AG04450 (cell line): ENCODE measurements at regions not wholly inside any gene's neighbourhood (a gene's known extent, or its start where the extent isn't known, plus 50 kb on each side); places are given as distances from the start of the nearest gene placed in this dataset. TPM values are rescaled to one million over a fixed set of nuclear protein-coding genes. Genes with fewer than 3 reads are reported as not detected.

Experiments used
- CTCF ChIA-PET: fragments of 300-600, 350-600 bp; formaldehyde crosslinking; extraction: SDS; loops from one replicate; lab custom pipeline; 2022; ENCODE audit warnings: antibody characterized with exemption, inconsistent platforms; lab: Charles Lee
- POLR2A ChIA-PET: fragments of 350-600 bp; formaldehyde crosslinking; extraction: SDS; loops from one replicate; lab custom pipeline; 2021; ENCODE audit warnings: antibody characterized with exemption, inconsistent platforms; lab: Yijun Ruan, JAX
- DNase-seq: peaks from one replicate; pipeline ENCODE4 v3.0.0-alpha.2; 2011; ENCODE audit warnings: low read depth, low spot score
- H3K27ac ChIP-seq: one replicate; pipeline ENCODE4 v1.5.1; 2012; ENCODE audit warnings: low read depth, low read length, control low read depth
- H3K27me3 ChIP-seq: one replicate; pipeline ENCODE4 v1.6.0; 2012; ENCODE audit warnings: low read length; ENCODE audit not compliant: control insufficient read depth, insufficient read depth
- H3K4me3 ChIP-seq: 2 replicates; pipeline ENCODE4 v1.5.1; 2011; ENCODE audit warnings: mild to moderate bottlenecking, low read depth, low read length, control low read depth
- H3K9me3 ChIP-seq: 2 replicates; pipeline ENCODE4 v1.5.1; 2012; ENCODE audit warnings: low read length; ENCODE audit not compliant: control insufficient read depth, insufficient read depth
- small RNA-seq: library from RNA; depleted of rRNA; stranded (forward); fragments of <200 nt; gene quantifications from one replicate; pipeline ENCODE3, GENCODE V24; 2012; ENCODE audit warnings: low read depth; ENCODE audit not compliant: insufficient read length
- TF ChIP-seq, protein P1 (sequence below): IDR thresholded peaks from 2 replicates; pipeline ENCODE4 v1.5.1; 2011; ENCODE audit warnings: low read depth, low read length, control low read depth, inconsistent platforms

DNA sequence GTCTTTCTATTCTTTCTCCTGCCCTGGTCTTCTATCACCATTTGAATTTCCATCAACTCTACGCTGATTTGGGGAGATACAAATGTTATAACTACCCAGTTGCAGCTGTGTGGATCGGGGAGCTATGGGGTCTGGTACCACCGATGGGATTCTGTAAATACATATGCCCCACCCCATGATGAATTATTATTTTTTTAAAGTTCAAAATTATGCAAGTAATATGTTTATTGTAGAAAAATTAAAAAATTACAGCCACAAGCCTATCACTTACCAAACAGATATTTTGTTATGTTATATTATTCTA lies 52.4 kb upstream of the CLMP start:
- no peak overlapping the region for H3K4me3 ChIP-seq
- H3K9me3 ChIP-seq = no peaks in the 10 kb centered on the region
- TF ChIP-seq, protein P1, sequence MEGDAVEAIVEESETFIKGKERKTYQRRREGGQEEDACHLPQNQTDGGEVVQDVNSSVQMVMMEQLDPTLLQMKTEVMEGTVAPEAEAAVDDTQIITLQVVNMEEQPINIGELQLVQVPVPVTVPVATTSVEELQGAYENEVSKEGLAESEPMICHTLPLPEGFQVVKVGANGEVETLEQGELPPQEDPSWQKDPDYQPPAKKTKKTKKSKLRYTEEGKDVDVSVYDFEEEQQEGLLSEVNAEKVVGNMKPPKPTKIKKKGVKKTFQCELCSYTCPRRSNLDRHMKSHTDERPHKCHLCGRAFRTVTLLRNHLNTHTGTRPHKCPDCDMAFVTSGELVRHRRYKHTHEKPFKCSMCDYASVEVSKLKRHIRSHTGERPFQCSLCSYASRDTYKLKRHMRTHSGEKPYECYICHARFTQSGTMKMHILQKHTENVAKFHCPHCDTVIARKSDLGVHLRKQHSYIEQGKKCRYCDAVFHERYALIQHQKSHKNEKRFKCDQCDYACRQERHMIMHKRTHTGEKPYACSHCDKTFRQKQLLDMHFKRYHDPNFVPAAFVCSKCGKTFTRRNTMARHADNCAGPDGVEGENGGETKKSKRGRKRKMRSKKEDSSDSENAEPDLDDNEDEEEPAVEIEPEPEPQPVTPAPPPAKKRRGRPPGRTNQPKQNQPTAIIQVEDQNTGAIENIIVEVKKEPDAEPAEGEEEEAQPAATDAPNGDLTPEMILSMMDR = no peak
- no peak overlapping the region for H3K27ac ChIP-seq
- H3K27me3 ChIP-seq = no peaks in the 10 kb centered on the region
- CTCF ChIA-PET = interaction anchor here (0.5 to 4.9 kb wide), 52 partner anchors 10 to 618 kb away, joined by 3 to 130 read pairs (median 7); partner anchors contain the start of genes CLMP and HSPA8
- DNase-seq = no peak
- POLR2A ChIA-PET = interaction anchor here (0.7 to 1.8 kb wide), 7 partner anchors 52 to 193 kb away, joined by 3 to 13 read pairs (median 8); partner anchors contain the start of genes CLMP and HSPA8

DNA sequence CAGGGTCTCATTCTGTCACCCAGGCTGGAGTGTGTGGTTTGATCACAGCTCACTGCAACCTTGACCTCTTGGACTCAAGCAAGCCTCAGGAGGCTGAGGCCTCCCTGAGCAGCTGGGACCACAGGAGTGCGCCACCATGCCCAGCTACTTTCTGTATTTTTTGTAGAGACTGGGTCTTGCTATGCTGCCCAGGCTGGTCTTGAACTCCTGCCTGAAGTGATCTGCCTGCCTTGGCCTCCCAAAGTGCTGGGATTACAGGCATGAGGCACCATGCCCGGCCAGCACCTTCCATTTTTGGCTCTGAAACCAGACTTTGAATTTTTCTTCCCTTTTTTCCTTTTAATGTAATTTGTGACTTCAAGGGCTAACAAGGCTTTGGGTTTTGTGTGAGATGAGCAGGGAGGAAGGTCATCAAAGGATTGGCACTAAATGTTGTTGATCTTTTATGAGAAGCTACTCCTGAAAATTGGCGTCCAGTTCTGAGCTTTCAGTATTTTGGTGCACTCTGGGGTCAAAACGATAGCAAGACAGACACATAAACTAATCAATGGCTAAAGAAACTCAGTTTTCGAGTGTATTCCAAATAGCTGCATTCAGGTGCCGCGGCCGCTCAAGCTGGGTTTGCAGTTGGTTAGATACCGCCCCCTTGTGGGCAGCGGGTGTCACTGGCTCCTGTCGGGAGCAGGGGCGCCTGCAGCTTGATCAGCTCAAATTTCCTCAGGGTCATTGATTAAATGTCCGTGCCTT lies 51.9 kb upstream of the CLMP start:
- H3K27me3 ChIP-seq = no peaks in the 10 kb centered on the region
- no peak overlapping the region for H3K4me3 ChIP-seq
- TF ChIP-seq, protein P1 = peak; percentile 99
- peak; percentile 65 for DNase-seq
- POLR2A ChIA-PET = interaction anchor here (0.7 to 1.8 kb wide), 7 partner anchors 52 to 193 kb away, joined by 3 to 13 read pairs (median 8); partner anchors contain the start of genes CLMP and HSPA8
- H3K27ac ChIP-seq = no peak overlapping the region
- CTCF ChIA-PET = interaction anchor here (0.5 to 4.9 kb wide), 59 partner anchors 11 to 618 kb away, joined by 3 to 130 read pairs (median 7); partner anchors contain the start of gene CLMP
- no peaks in the 10 kb centered on the region for H3K9me3 ChIP-seq

GRCh38 chr11:123245567-123245966 lies 50.5 kb upstream of the CLMP start:
- no peak for DNase-seq
- POLR2A ChIA-PET = no interaction called here
- H3K27me3 ChIP-seq = no peaks in the 10 kb centered on the region
- H3K9me3 ChIP-seq = no peaks in the 10 kb centered on the region
- H3K27ac ChIP-seq = no peak overlapping the region
- no peak overlapping the region for H3K4me3 ChIP-seq
- CTCF ChIA-PET = interaction anchor here (0.6 to 4.9 kb wide), 13 partner anchors 11 to 179 kb away, joined by 3 to 130 read pairs (median 10); no protein-coding TSS in a partner anchor
- TF ChIP-seq, protein P1 = no peak

Small RNA genes in the stretch of these regions (small RNA-seq; reads per million reads assigned to genes)
- gene RF00096 = not detected
